ENCODE measurements at regions not wholly inside any gene's neighbourhood (a gene's known extent, or its start where the extent isn't known, plus 50 kb on each side); places are given as distances from the start of the nearest gene placed in this dataset.

GRCh38 chr17:68197091-68197996, 50.5 kb upstream of the AMZ2 start (continued):
- TF ChIP-seq ZIC2 (tag by site-specific recombination; IDR thresholded peaks at IDR 0.05) (0 out of 2 replicates have a peak, but pooled peaks have one; percentile 4), MZF1 (tag by site-specific recombination; IDR thresholded peaks at IDR 0.05; ENCODE audit: borderline replicate concordance) (0 out of 2 replicates have a peak, but pooled peaks have one; percentile 27), KLF8 (tag by site-specific recombination; IDR thresholded peaks at IDR 0.05) (0 out of 2 replicates have a peak, but pooled peaks have one; percentile 6)

GRCh38 chr17:68197997-68198930, 49.6 kb upstream of the AMZ2 start:
- H3K36me3 ChIP-seq (ENCODE audit: control insufficient read depth in 2 of 2, insufficient read depth in 1 of 2, low read length in 2 of 2) = no peaks in the 10 kb centered on the region
- no peak overlapping the region for H3K4me3 ChIP-seq (ENCODE audit: low read depth, low read length)
- TF ChIP-seq ZNF692 (tag by site-specific recombination; IDR thresholded peaks at IDR 0.05) (no peak), ZSCAN30 (tag by site-specific recombination; IDR thresholded peaks at IDR 0.05) (no peak), KLF8 (tag by site-specific recombination; IDR thresholded peaks at IDR 0.05) (no peak), ZNF10 (tag by site-specific recombination; IDR thresholded peaks at IDR 0.05) (no peak), CTCF (tag by site-specific recombination; IDR thresholded peaks at IDR 0.05) (no peak), GLIS2 (tag by site-specific recombination; IDR thresholded peaks at IDR 0.05) (no peak), KLF7 (tag by site-specific recombination; IDR thresholded peaks at IDR 0.05; ENCODE audit: borderline replicate concordance) (no peak), ZNF24 (tag by site-specific recombination; IDR thresholded peaks at IDR 0.05) (no peak), ATF2 (tag by site-specific recombination; IDR thresholded peaks at IDR 0.05; ENCODE audit: low read depth) (no peak), ZNF366 (tag by site-specific recombination; conservative IDR thresholded peaks at IDR 0.05) (no peak), KLF1 (tag by site-specific recombination; IDR thresholded peaks at IDR 0.05) (no peak), ZNF19 (tag by site-specific recombination; IDR thresholded peaks at IDR 0.05; ENCODE audit: low read depth) (no peak), ZNF660 (tag by site-specific recombination; IDR thresholded peaks at IDR 0.05) (no peak), ZNF324 (tag by site-specific recombination; IDR thresholded peaks at IDR 0.05) (no peak), HOXC10 (CRISPR knock-in tag; IDR thresholded peaks at IDR 0.05) (no peak), ZFHX2 (tag by site-specific recombination; conservative IDR thresholded peaks at IDR 0.05) (no peak), ZNF223 (tag by site-specific recombination; IDR thresholded peaks at IDR 0.05) (no peak), ZNF555 (tag by site-specific recombination; conservative IDR thresholded peaks at IDR 0.05) (no peak)
- CTCF ChIA-PET = interaction anchor here (0.7 to 7.8 kb wide), 4 partner anchors 26 to 276 kb away, joined by 3 to 101 read pairs (median 4); no protein-coding TSS in a partner anchor
- POLR2A ChIA-PET = no interaction called here
- no peaks in the 10 kb centered on the region for H3K9me3 ChIP-seq (ENCODE audit: control insufficient read depth, insufficient read depth, low read depth, low read length)
- H3K27ac ChIP-seq (ENCODE audit: extremely low read depth, low read depth, low read length) = no peak overlapping the region
- no peaks in the 10 kb centered on the region for H3K4me1 ChIP-seq (ENCODE audit: control insufficient read depth, insufficient read depth, low read length)
